Astrocyte of the spinal cord (primary cell): ENCODE measurements at regions not wholly inside any gene's neighbourhood (a gene's known extent, or its start where the extent isn't known, plus 50 kb on each side); places are given as distances from the start of the nearest gene placed in this dataset.
A peak's percentile ranks its signal among the peaks of the same experiment; 100 is the strongest.

Experiments used
- DNase-seq: peaks from one replicate; pipeline ENCODE4 v3.0.0; 2011; ENCODE audit warnings: low read depth, low spot score
- H3K4me3 ChIP-seq: 2 replicates; pipeline ENCODE4 v1.5.1; 2011; ENCODE audit warnings: low read depth, mild to moderate bottlenecking, low read length, moderate library complexity
- CTCF ChIP-seq: IDR thresholded peaks from 2 replicates; pipeline ENCODE4 v1.5.1; 2012; ENCODE audit warnings: low read depth, mild to moderate bottlenecking, low read length, inconsistent platforms
- in situ Hi-C: cut with HindIII; loops from 2 replicates; pipeline ENCODE4 v1.10.0; 2017; ENCODE audit warnings: low sequenced_read_pairs

- in situ Hi-C loops, result no loop called here
- no peak for TF ChIP-seq CTCF
- DNase-seq, result no peak
- no peak overlapping the region for H3K4me3 ChIP-seq
Measured at GRCh38 chr6:154901876-154902552, 93.1 kb upstream of the TIAM2 start.

GRCh38 chr6:154907291-154907690 lies 87.8 kb upstream of the TIAM2 start:
- TF ChIP-seq CTCF, result no peak
- no peak for DNase-seq
- H3K4me3 ChIP-seq, result no peak overlapping the region
- in situ Hi-C loops, result no loop called here

- H3K4me3 ChIP-seq, result no peak overlapping the region
- TF ChIP-seq CTCF, result no peak
- in situ Hi-C loops, result no loop called here
- no peak for DNase-seq
Measured at GRCh38 chr6:154908723-154909122, 86.4 kb upstream of the TIAM2 start.

- no peak for TF ChIP-seq CTCF
- H3K4me3 ChIP-seq, result no peak overlapping the region
- no peak for DNase-seq
- in situ Hi-C loops, result no loop called here
Measured at GRCh38 chr6:154909311-154909710, 85.8 kb upstream of the TIAM2 start.

- no peak overlapping the region for H3K4me3 ChIP-seq
- in situ Hi-C loops, result no loop called here
- peak; percentile 26 for DNase-seq
- TF ChIP-seq CTCF, result no peak
Measured at GRCh38 chr6:154909821-154910220, 85.3 kb upstream of the TIAM2 start.

- no peak for DNase-seq
- no peak for TF ChIP-seq CTCF
- in situ Hi-C loops, result no loop called here
- H3K4me3 ChIP-seq, result no peak overlapping the region
Measured at GRCh38 chr6:154914288-154914687, 80.8 kb upstream of the TIAM2 start.
